Activated CD4-positive, CD25-positive, alpha-beta regulatory T cell treated with anti-CD3 and anti-CD28 coated beads, Interleukin-2, amount 50 U/mL, for 24 hours (primary cell): ENCODE measurements at regions not wholly inside any gene's neighbourhood (a gene's known extent, or its start where the extent isn't known, plus 50 kb on each side); places are given as distances from the start of the nearest gene placed in this dataset.

Experiments used
- ATAC-seq, 2 donors: fragments of 150-1000 bp; cut with Tn5 transposase; one replicate each; pipeline ENCODE4 v1.10.0; 2021; ENCODE audit warnings: mild to moderate bottlenecking in 1 of 2, moderate library complexity in 1 of 2

- ATAC-seq: no peak
These were observed 169.3 kb upstream of the TPM1 start for GRCh38 chr15:62873203-62873602.

- no peak for ATAC-seq
These were observed 168.5 kb upstream of the TPM1 start for GRCh38 chr15:62874064-62874463.

- ATAC-seq: no peak
These were observed 167.5 kb upstream of the TPM1 start for GRCh38 chr15:62874959-62875625.

GRCh38 chr15:62875626-62876021 lies 166.9 kb upstream of the TPM1 start:
- no peak for ATAC-seq

GRCh38 chr15:62877276-62877857 lies 165.2 kb upstream of the TPM1 start:
- no peak for ATAC-seq

- no peak for ATAC-seq
These were observed 164.5 kb upstream of the TPM1 start for GRCh38 chr15:62878070-62878469.

- no peak for ATAC-seq
These were observed 162.8 kb upstream of the TPM1 start for GRCh38 chr15:62879770-62880169.

GRCh38 chr15:62880278-62880677 lies 162.3 kb upstream of the TPM1 start:
- no peak for ATAC-seq

- no peak for ATAC-seq
These were observed 161.5 kb upstream of the TPM1 start for GRCh38 chr15:62881056-62881455.

- ATAC-seq: no peak
These were observed 158.5 kb upstream of the TPM1 start for GRCh38 chr15:62883938-62884479.

- no peak for ATAC-seq
These were observed 156.0 kb upstream of the TPM1 start for GRCh38 chr15:62886431-62887071.

GRCh38 chr15:62887113-62887570 lies 155.4 kb upstream of the TPM1 start:
- ATAC-seq: no peak

- no peak for ATAC-seq
These were observed 153.9 kb upstream of the TPM1 start for GRCh38 chr15:62888623-62889022.

- ATAC-seq: no peak
These were observed 153.3 kb upstream of the TPM1 start for GRCh38 chr15:62889141-62889661.

- ATAC-seq: no peak
These were observed 152.6 kb upstream of the TPM1 start for GRCh38 chr15:62889734-62890505.

GRCh38 chr15:62894322-62895085 lies 148.0 kb upstream of the TPM1 start:
- no peak for ATAC-seq

- ATAC-seq: no peak
These were observed 147.2 kb upstream of the TPM1 start for GRCh38 chr15:62895139-62895866.

- ATAC-seq: no peak
These were observed 146.6 kb upstream of the TPM1 start for GRCh38 chr15:62895905-62896316.

- ATAC-seq: no peak
These were observed 146.1 kb upstream of the TPM1 start for GRCh38 chr15:62896380-62896866.

GRCh38 chr15:62896969-62897486 lies 145.5 kb upstream of the TPM1 start:
- no peak for ATAC-seq

- no peak for ATAC-seq
These were observed 144.9 kb upstream of the TPM1 start for GRCh38 chr15:62897634-62898033.
